ENCODE measurements at regions not wholly inside any gene's neighbourhood (a gene's known extent, or its start where the extent isn't known, plus 50 kb on each side); places are given as distances from the start of the nearest gene placed in this dataset.

- no peaks in the 10 kb centered on the region for H3K36me3 ChIP-seq (ENCODE audit: control insufficient read depth, insufficient read depth, low read length)
- no peak overlapping the region for H3K9ac ChIP-seq (ENCODE audit: insufficient read depth in 1 of 2, low read depth in 2 of 2, low read length in 2 of 2)
- no peaks in the 10 kb centered on the region for H3K79me2 ChIP-seq (ENCODE audit: control insufficient read depth, insufficient read depth, low read length)
- POLR2A ChIA-PET, result no interaction called here
- H4K20me1 ChIP-seq (replicated peaks; ENCODE audit: control insufficient read depth, insufficient read depth, low read length), result no peaks in the 10 kb centered on the region
- in situ Hi-C loops (cut with MboI) (no loop called here), intact Hi-C loops (cut with micrococcal nuclease) (no loop called here)
- H3K9me1 ChIP-seq (ENCODE audit: control insufficient read depth, insufficient read depth, low read length), result no peaks in the 10 kb centered on the region
- FAIRE-seq (no peak), ATAC-seq (no peak), DNase-seq (ENCODE audit: extremely low read depth in 1 of 4, low spot score in 3 of 4) (no peak)
- CTCF ChIA-PET (ENCODE audit: low intra/inter-chr PET ratio), result no interaction called here
- TF ChIP-seq MEIS2 (IDR thresholded peaks at IDR 0.05; ENCODE audit: partially characterized antibody) (no peak), SP2 (IDR thresholded peaks at IDR 0.05; ENCODE audit: extremely low read depth, low read depth, low read length, poor library complexity, severe bottlenecking) (no peak)
- no peaks in the 10 kb centered on the region for H3K9me3 ChIP-seq (replicated peaks; ENCODE audit: control insufficient read depth, insufficient read depth, low read depth, low read length)
- BruUV-seq (replicated peaks), result no TSS peak
- no peak overlapping the region for H2AFZ ChIP-seq (ENCODE audit: low read depth, low read length)
- no peaks in the 10 kb centered on the region for H3K4me1 ChIP-seq (replicated peaks in 1 of 2; ENCODE audit: control insufficient read depth in 2 of 2, insufficient read depth in 2 of 2, low read length in 2 of 2)
- no peak overlapping the region for H3K4me2 ChIP-seq (ENCODE audit: insufficient read depth, low read length)
- WGBS (ENCODE audit: insufficient coverage, low coverage, missing lambda C conversion rate), result 0% methylated on average over 4 of the region's 4 CpGs
- no peak overlapping the region for H3K27ac ChIP-seq (ENCODE audit: extremely low read depth, low read depth, low read length)
- H3K4me3 ChIP-seq, result no peak overlapping the region
- H3K27me3 ChIP-seq (ENCODE audit: control insufficient read depth in 2 of 2, insufficient read depth in 2 of 2, low read length in 2 of 2), result no peaks in the 10 kb centered on the region
Observed at GRCh38 chr4:166308647-166309046, 435.6 kb downstream of the TLL1 start.

GRCh38 chr4:166309286-166309685, 436.2 kb downstream of the TLL1 start:
- TF ChIP-seq MTF1 (CRISPR knock-in tag; IDR thresholded peaks at IDR 0.05; ENCODE audit: borderline replicate concordance) (no peak), CHD1 (IDR thresholded peaks at IDR 0.05; ENCODE audit: low read length) (no peak)
- intact Hi-C loops (cut with micrococcal nuclease), result no loop called here
- POLR2A ChIA-PET, result no interaction called here
- Histone ChIP-seq H3K4me2 (ENCODE audit: insufficient read depth, low read length) (no peak overlapping the region), H4K20me1 (replicated peaks; ENCODE audit: control insufficient read depth, insufficient read depth, low read length) (no peaks in the 10 kb centered on the region), H3K9me3 (replicated peaks; ENCODE audit: control insufficient read depth, insufficient read depth, low read depth, low read length) (no peaks in the 10 kb centered on the region), H3K4me1 (replicated peaks in 1 of 2; ENCODE audit: control insufficient read depth in 2 of 2, insufficient read depth in 2 of 2, low read length in 2 of 2) (no peaks in the 10 kb centered on the region), H3K9me1 (ENCODE audit: control insufficient read depth, insufficient read depth, low read length) (no peaks in the 10 kb centered on the region), H3K27me3 (ENCODE audit: control insufficient read depth in 2 of 2, insufficient read depth in 2 of 2, low read length in 2 of 2) (no peaks in the 10 kb centered on the region), H3K9ac (ENCODE audit: insufficient read depth in 1 of 2, low read depth in 2 of 2, low read length in 2 of 2) (no peak overlapping the region), H3K79me2 (ENCODE audit: control insufficient read depth, insufficient read depth, low read length) (no peaks in the 10 kb centered on the region), H3K4me3 (no peak overlapping the region), H3K27ac (ENCODE audit: extremely low read depth, low read depth, low read length) (no peak overlapping the region), H3K36me3 (ENCODE audit: control insufficient read depth, insufficient read depth, low read length) (no peaks in the 10 kb centered on the region), H2AFZ (ENCODE audit: low read depth, low read length) (no peak overlapping the region)
- WGBS (ENCODE audit: insufficient coverage, low coverage, missing lambda C conversion rate), result 0% methylated on average over 3 of the region's 3 CpGs
- BruUV-seq (replicated peaks), result no TSS peak
- DNase-seq (ENCODE audit: extremely low read depth in 1 of 4, low spot score in 3 of 4) (no peak), ATAC-seq (no peak), FAIRE-seq (no peak)
- CTCF ChIA-PET (ENCODE audit: low intra/inter-chr PET ratio), result no interaction called here
- in situ Hi-C loops (cut with MboI), result no loop called here
